Thymus (tissue), 11 donors: ENCODE measurements at regions not wholly inside any gene's neighbourhood (a gene's known extent, or its start where the extent isn't known, plus 50 kb on each side); places are given as distances from the start of the nearest gene placed in this dataset.

Source experiments
- DNase-seq, 9 donors: peaks; one replicate each; pipeline ENCODE4 v3.0.0-alpha.2; 2013; ENCODE audit warnings: low spot score in 9 of 9, low read depth in 6 of 9, missing footprints in 1 of 9
- H3K27ac ChIP-seq, 2 donors: one replicate each; pipeline ENCODE4 v1.5.1; 2013; ENCODE audit warnings: control low read depth in 1 of 2, low read depth in 1 of 2, low read length in 1 of 2, mild to moderate bottlenecking in 1 of 2, moderate library complexity in 1 of 2
- H3K27me3 ChIP-seq, 2 donors: one replicate each; pipeline ENCODE4 v1.5.1; 2013; ENCODE audit warnings: low read length in 1 of 2; ENCODE audit not compliant: control insufficient read depth in 2 of 2, insufficient read depth in 1 of 2
- H3K36me3 ChIP-seq, 2 donors: one replicate each; pipeline ENCODE4 v1.5.1; 2013; ENCODE audit warnings: low read length in 1 of 2, mild to moderate bottlenecking in 1 of 2, moderate library complexity in 1 of 2; ENCODE audit not compliant: control insufficient read depth in 2 of 2, insufficient read depth in 2 of 2
- H3K4me1 ChIP-seq, 2 donors: one replicate each; pipeline ENCODE4 v1.5.1; 2013; ENCODE audit warnings: low read length in 2 of 2; ENCODE audit not compliant: control insufficient read depth in 2 of 2, insufficient read depth in 2 of 2
- H3K4me3 ChIP-seq, 2 donors: one replicate each; pipeline ENCODE4 v1.5.1; 2013; ENCODE audit warnings: low read length in 2 of 2, control low read depth in 1 of 2, mild to moderate bottlenecking in 1 of 2
- H3K9me3 ChIP-seq, 2 donors: one replicate each; pipeline ENCODE4 v1.5.1; 2013; ENCODE audit warnings: low read length in 1 of 2, mild to moderate bottlenecking in 1 of 2; ENCODE audit not compliant: control insufficient read depth in 2 of 2, insufficient read depth in 1 of 2
- WGBS: extraction: QIAGEN DNeasy Blood & Tissue Kit; methylation state at CpG from one replicate; pipeline ENCODE4 v1.1.7; 2013; 5-methylcytosine and 5-hydroxymethylcytosine counted together
- donor health status: healthy.

DNA sequence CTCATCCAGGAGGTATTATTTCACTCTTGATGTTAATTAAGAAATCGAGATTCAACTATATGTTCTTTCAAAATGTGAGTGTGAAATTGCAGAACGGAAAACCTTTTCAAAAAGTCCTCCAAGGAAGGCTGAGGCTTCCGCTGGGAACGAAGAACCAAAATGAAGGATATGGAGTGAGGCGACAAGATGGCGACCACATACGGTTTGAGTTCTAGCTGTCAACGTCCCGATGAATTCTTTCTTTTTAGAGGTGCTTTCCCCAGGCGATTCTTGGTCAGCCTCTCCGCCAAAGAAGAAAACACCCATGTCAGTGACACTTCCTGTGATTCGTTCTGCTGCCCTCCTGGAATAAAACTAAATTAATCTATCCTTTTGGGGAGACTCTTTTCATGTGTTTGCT, 78.3 kb upstream of the ADAMTS16 start:
- Histone ChIP-seq H3K9me3 (no peaks in the 10 kb centered on the region), H3K36me3 (no peaks in the 10 kb centered on the region), H3K4me1 (no peaks in the 10 kb centered on the region), H3K27me3 (no peaks in the 10 kb centered on the region), H3K27ac (no peak overlapping the region), H3K4me3 (no peak overlapping the region)
- 94% methylated on average over 12 of the region's 12 CpGs for WGBS
- no peak for DNase-seq

DNA sequence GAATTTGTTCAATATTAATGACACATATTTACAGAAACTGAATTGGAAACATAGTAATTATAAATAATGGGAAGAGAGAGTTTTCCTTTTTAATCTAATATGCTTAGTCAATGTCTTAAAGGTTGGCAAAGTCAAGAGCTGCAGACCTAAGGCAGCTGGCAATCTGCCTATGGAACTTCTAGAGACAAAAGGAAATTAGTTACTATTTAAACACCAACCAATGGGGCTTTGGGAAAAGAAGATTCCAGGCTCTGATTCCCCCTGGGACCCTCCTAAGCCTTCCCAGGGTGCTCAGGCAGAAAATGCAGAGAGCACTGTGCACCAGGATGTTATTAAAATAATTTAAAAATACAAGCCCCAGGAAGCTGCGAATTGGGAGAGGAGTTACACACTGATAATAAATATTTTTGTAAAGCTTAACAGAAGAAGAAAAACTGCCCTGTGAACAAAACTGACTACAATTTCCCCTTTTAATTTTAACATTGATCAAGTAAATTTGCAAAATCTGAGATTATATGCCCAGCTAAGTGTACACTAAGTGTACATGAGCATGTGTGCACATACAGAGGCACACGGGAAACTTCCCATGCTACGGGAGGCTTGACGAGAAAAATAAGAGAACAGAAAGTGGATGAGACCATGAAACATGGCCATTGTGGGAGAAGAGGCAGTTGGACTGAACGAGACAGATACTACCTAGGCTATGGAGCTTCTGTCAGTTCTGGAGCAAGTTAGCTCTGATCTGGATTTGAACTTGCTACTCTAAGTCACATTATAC, 77.4 kb upstream of the ADAMTS16 start:
- no peaks in the 10 kb centered on the region for H3K36me3 ChIP-seq
- no peak for DNase-seq
- 74% methylated on average over 5 of the region's 5 CpGs for WGBS
- no peaks in the 10 kb centered on the region for H3K27me3 ChIP-seq
- no peak overlapping the region for H3K27ac ChIP-seq
- H3K9me3 ChIP-seq = no peaks in the 10 kb centered on the region
- no peak overlapping the region for H3K4me3 ChIP-seq
- no peaks in the 10 kb centered on the region for H3K4me1 ChIP-seq

DNA sequence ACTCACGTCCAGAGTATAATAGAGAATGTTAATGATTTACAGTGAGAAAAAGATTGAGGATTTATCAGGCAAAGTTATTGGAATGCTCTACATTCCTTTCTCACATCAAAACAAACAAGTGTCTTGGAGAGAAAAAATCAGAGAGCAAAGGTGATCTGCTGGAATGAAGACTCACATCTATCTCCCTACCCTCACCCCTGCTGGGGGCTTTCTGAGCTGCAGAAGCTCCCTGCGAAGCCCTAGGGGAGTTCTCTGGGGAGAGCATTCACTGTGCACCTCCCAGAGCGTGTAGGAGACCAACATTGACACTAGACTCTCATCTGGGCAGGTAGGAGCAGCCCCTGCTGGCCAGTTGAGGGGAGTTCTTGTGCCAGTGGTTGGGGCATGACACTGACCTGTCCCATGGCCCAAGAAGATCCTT, 76.6 kb upstream of the ADAMTS16 start:
- no peaks in the 10 kb centered on the region for H3K36me3 ChIP-seq
- H3K4me3 ChIP-seq = no peak overlapping the region
- no peaks in the 10 kb centered on the region for H3K4me1 ChIP-seq
- no peak overlapping the region for H3K27ac ChIP-seq
- H3K9me3 ChIP-seq = no peaks in the 10 kb centered on the region
- WGBS = 68% methylated on average over 3 of the region's 3 CpGs
- H3K27me3 ChIP-seq = no peaks in the 10 kb centered on the region
- no peak for DNase-seq

- 91% methylated on average over 4 of the region's 4 CpGs for WGBS
- Histone ChIP-seq H3K4me3 (no peak overlapping the region), H3K9me3 (no peaks in the 10 kb centered on the region), H3K4me1 (no peaks in the 10 kb centered on the region), H3K36me3 (no peaks in the 10 kb centered on the region), H3K27me3 (no peaks in the 10 kb centered on the region), H3K27ac (no peak overlapping the region)
- DNase-seq = no peak
These were observed 74.7 kb upstream of the ADAMTS16 start for GRCh38 chr5:5065472-5065871.

DNA sequence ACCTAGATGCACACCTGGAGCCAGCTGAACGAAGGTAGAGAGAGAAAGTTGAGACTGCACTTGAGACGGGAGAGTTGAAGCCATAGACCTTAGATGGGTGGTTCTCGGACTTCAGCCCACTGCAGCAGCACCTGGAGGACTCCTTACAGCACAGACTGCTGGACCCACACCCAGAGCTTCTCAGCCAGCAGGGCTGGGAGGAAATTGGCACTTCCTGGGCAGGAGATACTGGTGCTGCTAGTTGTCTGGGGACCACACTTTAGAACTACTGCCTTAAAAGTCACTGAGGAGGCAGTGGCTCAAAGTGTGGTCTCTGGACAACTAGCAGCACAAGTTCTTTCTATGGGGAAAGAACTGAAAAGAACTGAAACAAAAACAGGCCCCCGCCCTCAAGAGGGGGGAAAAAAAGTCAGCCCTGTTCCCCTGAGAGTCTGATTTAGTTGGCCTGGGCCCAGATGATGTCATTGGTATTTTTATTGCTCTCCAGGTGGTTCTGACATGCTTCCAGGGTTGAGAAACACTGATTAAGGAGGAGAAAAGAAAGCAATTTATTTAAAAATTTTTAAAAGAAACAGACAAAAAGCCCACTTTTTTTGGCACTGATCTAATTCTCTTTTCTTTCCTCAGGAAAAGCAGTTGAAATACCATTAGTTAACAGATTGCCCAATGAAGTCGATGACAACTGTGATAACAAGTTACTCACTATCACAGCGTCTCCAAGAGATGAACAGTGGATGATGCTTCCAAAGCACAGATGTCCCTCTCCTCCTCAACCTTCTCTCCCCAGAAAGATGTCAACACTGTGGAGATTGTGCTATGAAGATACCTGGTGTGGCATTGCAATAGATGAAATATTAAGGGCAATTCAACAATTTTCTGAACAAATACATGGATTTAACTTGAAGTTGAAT, 73.6 kb upstream of the ADAMTS16 start:
- WGBS = 84% methylated on average over 6 of the region's 6 CpGs
- H3K9me3 ChIP-seq = no peaks in the 10 kb centered on the region
- no peaks in the 10 kb centered on the region for H3K36me3 ChIP-seq
- no peaks in the 10 kb centered on the region for H3K27me3 ChIP-seq
- no peak for DNase-seq
- H3K4me3 ChIP-seq = no peak overlapping the region
- no peaks in the 10 kb centered on the region for H3K4me1 ChIP-seq
- H3K27ac ChIP-seq = no peak overlapping the region

DNA sequence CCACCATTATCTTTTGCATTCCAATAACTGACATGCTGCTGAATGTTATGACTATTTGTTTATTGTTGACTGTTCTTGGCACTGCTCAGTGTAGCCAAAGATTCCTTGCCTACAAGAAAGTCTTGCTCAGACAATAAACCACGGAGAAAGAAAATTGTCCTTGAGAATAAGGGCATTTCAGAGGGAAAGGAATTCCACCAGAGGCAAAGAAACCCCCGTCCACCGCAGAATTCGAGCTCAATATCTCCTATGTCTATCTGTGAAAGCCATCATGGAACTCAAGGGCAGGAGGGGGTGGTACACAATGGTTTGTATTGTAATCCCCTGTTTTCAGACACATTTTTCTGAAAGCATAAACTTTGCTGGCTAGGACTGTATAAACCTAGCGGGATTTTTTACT, 70.3 kb upstream of the ADAMTS16 start:
- no peak for DNase-seq
- no peak overlapping the region for H3K4me3 ChIP-seq
- no peak overlapping the region for H3K27ac ChIP-seq
- no peaks in the 10 kb centered on the region for H3K4me1 ChIP-seq
- no peaks in the 10 kb centered on the region for H3K36me3 ChIP-seq
- WGBS = 84% methylated on average over 5 of the region's 5 CpGs
- no peaks in the 10 kb centered on the region for H3K9me3 ChIP-seq
- H3K27me3 ChIP-seq = no peaks in the 10 kb centered on the region

DNA sequence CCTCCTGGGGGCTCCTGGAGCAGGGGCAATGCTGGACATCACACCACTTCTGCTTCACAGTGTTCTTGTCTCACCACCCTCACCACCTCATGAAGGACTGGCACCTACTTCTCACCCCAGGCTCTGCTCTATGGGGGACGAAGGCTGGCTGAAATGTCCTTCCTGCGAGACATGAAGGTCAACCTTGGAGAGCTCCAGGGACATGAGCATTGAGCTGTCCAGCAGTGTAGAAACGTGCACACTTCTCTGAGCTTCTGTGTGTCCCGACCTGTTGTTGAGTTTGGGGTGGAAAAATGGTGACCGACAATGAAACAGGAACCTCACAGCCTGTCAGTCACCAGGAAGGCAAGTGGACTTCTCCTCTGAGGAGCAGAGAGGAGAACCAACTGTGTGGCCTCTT, 68.6 kb upstream of the ADAMTS16 start:
- no peaks in the 10 kb centered on the region for H3K9me3 ChIP-seq
- H3K36me3 ChIP-seq = no peaks in the 10 kb centered on the region
- no peak for DNase-seq
- no peak overlapping the region for H3K4me3 ChIP-seq
- H3K27ac ChIP-seq = no peak overlapping the region
- H3K4me1 ChIP-seq = no peaks in the 10 kb centered on the region
- WGBS = 89% methylated on average over 5 of the region's 5 CpGs
- H3K27me3 ChIP-seq = no peaks in the 10 kb centered on the region

- no peaks in the 10 kb centered on the region for H3K27me3 ChIP-seq
- WGBS = 57% methylated on average over 1 of the region's 1 CpG
- no peaks in the 10 kb centered on the region for H3K9me3 ChIP-seq
- no peak overlapping the region for H3K4me3 ChIP-seq
- H3K27ac ChIP-seq = no peak overlapping the region
- H3K4me1 ChIP-seq = no peaks in the 10 kb centered on the region
- no peaks in the 10 kb centered on the region for H3K36me3 ChIP-seq
- DNase-seq = no peak
These were observed 62.9 kb upstream of the ADAMTS16 start for GRCh38 chr5:5077236-5077635.
